Liver (tissue), 8 donors: ENCODE measurements at regions not wholly inside any gene's neighbourhood (a gene's known extent, or its start where the extent isn't known, plus 50 kb on each side); places are given as distances from the start of the nearest gene placed in this dataset.

Source experiments
- DNase-seq: peaks from one replicate; pipeline ENCODE4 v3.0.0-alpha.2; 2017; ENCODE audit warnings: low spot score
- H3K27ac ChIP-seq, 2 donors: one replicate each; pipeline ENCODE4 v1.7.0; 2013; ENCODE audit warnings: inconsistent platforms in 2 of 2, low read length in 2 of 2, control low read depth in 1 of 2, low read depth in 1 of 2, mild to moderate bottlenecking in 1 of 2
- H3K27me3 ChIP-seq, 4 donors: one replicate each; pipeline versions ENCODE4 v1.6.1 to v1.7.0; 2013; ENCODE audit warnings: low read length in 3 of 4, inconsistent platforms in 1 of 4, mild to moderate bottlenecking in 1 of 4, moderate library complexity in 1 of 4; ENCODE audit not compliant: control insufficient read depth in 4 of 4, insufficient read depth in 4 of 4
- H3K36me3 ChIP-seq, 4 donors: one replicate each; pipeline versions ENCODE4 v1.6.1 to v1.7.0; 2013; ENCODE audit warnings: low read length in 3 of 4, mild to moderate bottlenecking in 3 of 4, low read depth in 1 of 4, moderate library complexity in 1 of 4; ENCODE audit not compliant: control insufficient read depth in 4 of 4, insufficient read depth in 3 of 4
- H3K4me1 ChIP-seq, 4 donors: one replicate each; pipeline versions ENCODE4 v1.6.1 to v1.7.0; 2013; ENCODE audit warnings: low read length in 3 of 4, mild to moderate bottlenecking in 3 of 4, moderate library complexity in 1 of 4; ENCODE audit not compliant: control insufficient read depth in 4 of 4, insufficient read depth in 4 of 4
- H3K4me3 ChIP-seq, 3 donors: one replicate each; pipeline versions ENCODE4 v1.6.1 to v1.7.0; 2013; ENCODE audit warnings: low read length in 3 of 3, control low read depth in 1 of 3, low read depth in 1 of 3, mild to moderate bottlenecking in 1 of 3
- H3K9ac ChIP-seq, 2 donors: one replicate each; pipeline ENCODE4 v1.7.0; 2013; ENCODE audit warnings: low read length in 2 of 2, mild to moderate bottlenecking in 2 of 2, moderate library complexity in 2 of 2, control low read depth in 1 of 2, low read depth in 1 of 2
- H3K9me3 ChIP-seq, 4 donors: one replicate each; pipeline versions ENCODE4 v1.6.1 to v1.7.0; 2013; ENCODE audit warnings: low read length in 3 of 4; ENCODE audit not compliant: control insufficient read depth in 4 of 4
- ATF3 ChIP-seq: IDR thresholded peaks from 2 replicates; pipeline ENCODE4 v1.6.1; 2016; ENCODE audit warnings: antibody characterized with exemption
- CTCF ChIP-seq: fragments of 150-350 bp; IDR thresholded peaks from 2 replicates; pipeline ENCODE4 v1.5.1; 2017; ENCODE audit warnings: improper control_type of control experiment, low read depth, low read length; ENCODE audit not compliant: missing input control
- FOXA1 ChIP-seq: IDR thresholded peaks from 2 replicates; pipeline ENCODE4 v1.6.1; 2016; ENCODE audit warnings: antibody characterized with exemption
- FOXA2 ChIP-seq: IDR thresholded peaks from 2 replicates; pipeline ENCODE4 v1.6.1; 2016; ENCODE audit warnings: antibody characterized with exemption
- GABPA ChIP-seq, 2 donors: IDR thresholded peaks in 1 of 2; conservative IDR thresholded peaks in 1 of 2; 2 replicates each; pipeline ENCODE4 v1.6.1; 2016; ENCODE audit warnings: antibody characterized with exemption in 2 of 2, mild to moderate bottlenecking in 1 of 2, moderate library complexity in 1 of 2
- HNF4G ChIP-seq: IDR thresholded peaks from 2 replicates; pipeline ENCODE4 v1.6.1; 2016; ENCODE audit warnings: antibody characterized with exemption
- JUND ChIP-seq, 2 donors: IDR thresholded peaks; 2 replicates each; pipeline ENCODE4 v1.6.1; 2016; ENCODE audit warnings: antibody characterized with exemption in 2 of 2
- NR2F2 ChIP-seq: IDR thresholded peaks from 2 replicates; pipeline ENCODE4 v1.6.1; 2016; ENCODE audit warnings: antibody characterized with exemption
- RAD21 ChIP-seq, 2 donors: IDR thresholded peaks; 2 replicates each; pipeline ENCODE4 v1.6.1; 2016; ENCODE audit warnings: antibody characterized with exemption in 2 of 2, mild to moderate bottlenecking in 2 of 2
- RXRA ChIP-seq, 2 donors: IDR thresholded peaks; 2 replicates each; pipeline ENCODE4 v1.6.1; 2017 to 2018; ENCODE audit warnings: antibody characterized with exemption in 2 of 2, mild to moderate bottlenecking in 1 of 2
- SP1 ChIP-seq: IDR thresholded peaks from 2 replicates; pipeline ENCODE4 v1.6.1; 2018; ENCODE audit warnings: antibody characterized with exemption, mild to moderate bottlenecking
- TAF1 ChIP-seq: conservative IDR thresholded peaks from 2 replicates; pipeline ENCODE4 v1.6.1; 2016; ENCODE audit warnings: antibody characterized with exemption, mild to moderate bottlenecking
- YY1 ChIP-seq: IDR thresholded peaks from 2 replicates; pipeline ENCODE4 v1.6.1; 2016; ENCODE audit warnings: antibody characterized with exemption, mild to moderate bottlenecking
- ZBTB33 ChIP-seq: IDR thresholded peaks from 2 replicates; pipeline ENCODE4 v1.6.1; 2016; ENCODE audit warnings: antibody characterized with exemption
- WGBS: extraction: QIAGEN DNeasy Blood & Tissue Kit; methylation state at CpG from one replicate; pipeline ENCODE4 v1.1.7; 2013; 5-methylcytosine and 5-hydroxymethylcytosine counted together
- TF ChIP-seq, protein P1 (sequence below): IDR thresholded peaks from 2 replicates; pipeline ENCODE4 v1.6.1; 2016; ENCODE audit warnings: antibody characterized with exemption
- donor health status: healthy.
- donor health status: healthy.
- donor health status: healthy.
- donor health status: healthy.
- donor health status: healthy.

DNA sequence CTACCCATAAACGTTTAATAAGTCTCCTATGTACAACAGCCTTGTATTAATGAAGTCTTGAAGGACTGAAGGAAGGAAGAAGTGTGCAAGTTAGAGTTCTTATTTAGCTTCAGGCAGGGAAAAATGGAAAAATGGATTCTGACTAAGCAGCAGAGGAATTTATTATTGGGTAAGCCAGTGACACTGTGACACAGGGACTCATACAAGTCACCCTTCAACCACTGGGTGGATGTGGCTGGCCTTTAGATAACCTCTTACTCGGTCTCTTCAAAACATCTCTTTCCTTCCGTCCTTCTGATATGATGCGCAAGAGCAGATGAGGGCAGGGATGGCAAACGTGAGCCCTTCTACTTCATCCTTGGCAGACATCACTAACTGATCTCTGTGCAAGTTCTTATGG lies 145.6 kb downstream of the DHX35 start:
- no peaks in the 10 kb centered on the region for H3K4me1 ChIP-seq
- TF ChIP-seq TAF1 (no peak), FOXA2 (no peak), SP1 (no peak), ZBTB33 (no peak), YY1 (no peak), CTCF (no peak), JUND (IDR thresholded peaks at IDR 0.05) (no peak), ATF3 (no peak), HNF4G (no peak), RXRA (IDR thresholded peaks at IDR 0.05) (no peak), RAD21 (IDR thresholded peaks at IDR 0.05) (no peak), FOXA1 (no peak), GABPA (IDR thresholded peaks at IDR 0.05 in 1 of 2, conservative IDR thresholded peaks at IDR 0.05 in 1 of 2) (no peak)
- TF ChIP-seq, protein P1, sequence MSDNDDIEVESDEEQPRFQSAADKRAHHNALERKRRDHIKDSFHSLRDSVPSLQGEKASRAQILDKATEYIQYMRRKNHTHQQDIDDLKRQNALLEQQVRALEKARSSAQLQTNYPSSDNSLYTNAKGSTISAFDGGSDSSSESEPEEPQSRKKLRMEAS, result no peak
- 55% methylated on average over 5 of the region's 5 CpGs for WGBS
- no peak overlapping the region for H3K9ac ChIP-seq
- H3K27ac ChIP-seq, result no peak overlapping the region
- H3K9me3 ChIP-seq, result peaks cover 0 to 3% (median 0%) of the 10 kb centered on the region in 4 donors
- no peak overlapping the region for H3K4me3 ChIP-seq
- H3K36me3 ChIP-seq, result no peaks in the 10 kb centered on the region
- peaks cover 0 to 5% (median 0%) of the 10 kb centered on the region in 4 donors for H3K27me3 ChIP-seq
- DNase-seq, result no peak

- no peak for TF ChIP-seq JUND (IDR thresholded peaks at IDR 0.05)
- no peak for TF ChIP-seq HNF4G
- TF ChIP-seq NR2F2, result no peak
- 74% methylated on average over 3 of the region's 3 CpGs for WGBS
- H3K27ac ChIP-seq, result no peak overlapping the region
- H3K36me3 ChIP-seq, result no peaks in the 10 kb centered on the region
- no peak for DNase-seq
- H3K4me3 ChIP-seq, result no peak overlapping the region
- peaks cover 0 to 3% (median 0%) of the 10 kb centered on the region in 4 donors for H3K9me3 ChIP-seq
- peaks cover 0 to 5% (median 0%) of the 10 kb centered on the region in 4 donors for H3K27me3 ChIP-seq
- H3K9ac ChIP-seq, result no peak overlapping the region
- H3K4me1 ChIP-seq, result no peaks in the 10 kb centered on the region
These were observed 144.6 kb downstream of the DHX35 start for GRCh38 chr20:39106791-39107190.

DNA sequence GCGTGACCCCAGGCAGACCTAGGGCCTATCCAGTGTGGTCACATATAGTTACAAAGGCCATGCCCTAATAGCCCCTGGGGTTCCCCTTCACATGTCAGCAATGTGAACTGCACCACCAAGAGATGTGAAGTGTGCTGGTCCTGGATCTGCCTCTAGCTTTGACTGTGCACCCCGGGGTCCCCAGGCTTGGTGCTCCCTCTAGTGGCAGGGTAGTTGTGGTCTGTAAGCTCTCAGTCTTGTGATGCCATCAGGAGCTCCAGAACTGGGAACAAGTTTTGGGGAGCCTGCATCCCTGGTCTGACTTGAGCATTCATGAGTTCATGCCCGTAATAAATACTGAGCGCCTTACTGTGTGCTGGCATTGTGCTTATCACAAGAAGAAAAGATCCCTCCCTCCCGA lies 143.4 kb downstream of the DHX35 start:
- Histone ChIP-seq H3K9me3 (peaks cover 0 to 3% (median 0%) of the 10 kb centered on the region in 4 donors), H3K27ac (no peak overlapping the region), H3K4me3 (no peak overlapping the region), H3K36me3 (no peaks in the 10 kb centered on the region), H3K27me3 (peaks cover 0 to 5% (median 0%) of the 10 kb centered on the region in 4 donors), H3K9ac (no peak overlapping the region), H3K4me1 (no peaks in the 10 kb centered on the region)
- no peak for TF ChIP-seq ZBTB33
- TF ChIP-seq RAD21 (IDR thresholded peaks at IDR 0.05), result peak in 1 of 2 donors; percentile 14
- no peak for TF ChIP-seq CTCF
- WGBS, result 87% methylated on average over 5 of the region's 5 CpGs
- no peak for DNase-seq
